Gastroesophageal sphincter (tissue), 4 donors: ENCODE measurements at regions not wholly inside any gene's neighbourhood (a gene's known extent, or its start where the extent isn't known, plus 50 kb on each side); places are given as distances from the start of the nearest gene placed in this dataset.

Experiments
- ATAC-seq: fragments of 150-250 bp; one replicate; pipeline ENCODE4 v1.9.1; 2016; ENCODE audit warnings: mild to moderate bottlenecking, moderate library complexity
- H3K27ac ChIP-seq, 4 donors: fragments of 200-600 bp; sonication (generic) in 3 of 4; 1 replicate in 3 of 4; 2 replicates in 1 of 4; pipeline ENCODE4 v1.5.1; 2016 to 2019
- H3K27me3 ChIP-seq: fragments of 200-600 bp; sonication (generic); one replicate; pipeline ENCODE4 v1.5.1; 2019
- H3K36me3 ChIP-seq, 2 donors: fragments of 200-600 bp; sonication (generic); one replicate each; pipeline ENCODE4 v1.5.1; 2019; ENCODE audit warnings: control low read depth in 1 of 2
- H3K4me1 ChIP-seq, 3 donors: fragments of 200-600 bp; sonication (generic); 1 replicate in 2 of 3; 2 replicates in 1 of 3; pipeline ENCODE4 v1.5.1; 2016 to 2019; ENCODE audit warnings: control low read depth in 2 of 3
- H3K4me3 ChIP-seq, 2 donors: fragments of 200-600 bp; sonication (generic); one replicate each; pipeline ENCODE4 v1.5.1; 2019; ENCODE audit warnings: mild to moderate bottlenecking in 1 of 2, moderate library complexity in 1 of 2
- H3K9me3 ChIP-seq, 3 donors: fragments of 200-600 bp; sonication (generic); one replicate each; pipeline ENCODE4 v1.5.1; 2017 to 2019; ENCODE audit warnings: control low read depth in 2 of 3
- CTCF ChIP-seq, 4 experiments: fragments of 200-600 bp in 2 of 4; fragments of 450-650 bp in 2 of 4; sonication (generic) in 1 of 4; IDR thresholded peaks; one replicate each; pipeline ENCODE4 v1.5.1; 2017 to 2019; ENCODE audit warnings: antibody characterized with exemption in 4 of 4, mild to moderate bottlenecking in 2 of 4, moderate library complexity in 2 of 4
- EP300 ChIP-seq: sonication (generic); formaldehyde crosslinking; IDR thresholded peaks from one replicate; pipeline ENCODE4 v1.6.1; 2017; ENCODE audit warnings: antibody characterized with exemption, mild to moderate bottlenecking
- POLR2A ChIP-seq, 2 donors: fragments of 450-650 bp; IDR thresholded peaks; one replicate each; pipeline ENCODE4 v1.6.1; 2017; ENCODE audit warnings: antibody characterized with exemption in 2 of 2, mild to moderate bottlenecking in 2 of 2, moderate library complexity in 1 of 2
- POLR2AphosphoS5 ChIP-seq: sonication (generic); formaldehyde crosslinking; IDR thresholded peaks from one replicate; pipeline ENCODE4 v1.6.1; 2017; ENCODE audit warnings: antibody characterized with exemption
- WGBS, 2 donors: methylation state at CpG; one replicate each; pipeline ENCODE4 v1.1.5; 2018; ENCODE audit warnings: low coverage in 1 of 2; 5-methylcytosine and 5-hydroxymethylcytosine counted together

- Histone ChIP-seq H3K27ac (no peak overlapping the region), H3K9me3 (no peaks in the 10 kb centered on the region), H3K4me3 (no peak overlapping the region), H3K27me3 (no peaks in the 10 kb centered on the region), H3K4me1 (peaks cover 0 to 15% (median 0%) of the 10 kb centered on the region in 3 donors), H3K36me3 (no peaks in the 10 kb centered on the region)
- WGBS, 2 donors: 100% methylated on average over 1 of the region's 1 CpG
- ATAC-seq: no peak
- TF ChIP-seq CTCF (IDR thresholded peaks at IDR 0.05) (no peak), EP300 (no peak), POLR2AphosphoS5 (no peak), POLR2A (IDR thresholded peaks at IDR 0.05) (no peak)
Observed at GRCh38 chr12:127148318-127148717, 1118.7 kb upstream of the TMEM132C start.

GRCh38 chr12:127149226-127149964 is 1117.6 kb upstream of the TMEM132C start:
- Histone ChIP-seq H3K27ac (no peak overlapping the region), H3K27me3 (no peaks in the 10 kb centered on the region), H3K4me3 (no peak overlapping the region), H3K4me1 (peaks cover 0 to 15% (median 0%) of the 10 kb centered on the region in 3 donors), H3K36me3 (no peaks in the 10 kb centered on the region), H3K9me3 (no peaks in the 10 kb centered on the region)
- 33 to 56% methylated on average over 1 to 2 of the region's 2 CpGs for WGBS, 2 donors
- no peak for TF ChIP-seq EP300
- no peak for TF ChIP-seq POLR2A (IDR thresholded peaks at IDR 0.05)
- TF ChIP-seq CTCF (IDR thresholded peaks at IDR 0.05): no peak
- TF ChIP-seq POLR2AphosphoS5: no peak
- ATAC-seq: no peak

- WGBS, 2 donors: 36 to 56% methylated on average over 3 of the region's 3 CpGs
- Histone ChIP-seq H3K36me3 (no peaks in the 10 kb centered on the region), H3K4me1 (peaks cover 0 to 15% (median 0%) of the 10 kb centered on the region in 3 donors), H3K9me3 (no peaks in the 10 kb centered on the region), H3K4me3 (no peak overlapping the region), H3K27me3 (no peaks in the 10 kb centered on the region), H3K27ac (no peak overlapping the region)
- no peak for ATAC-seq
- no peak for TF ChIP-seq POLR2AphosphoS5
- no peak for TF ChIP-seq POLR2A (IDR thresholded peaks at IDR 0.05)
- TF ChIP-seq CTCF (IDR thresholded peaks at IDR 0.05): no peak
- no peak for TF ChIP-seq EP300
Observed at GRCh38 chr12:127150028-127150427, 1116.9 kb upstream of the TMEM132C start.

GRCh38 chr12:127150479-127150878 is 1116.5 kb upstream of the TMEM132C start:
- Histone ChIP-seq H3K9me3 (no peaks in the 10 kb centered on the region), H3K27ac (no peak overlapping the region), H3K36me3 (no peaks in the 10 kb centered on the region), H3K27me3 (no peaks in the 10 kb centered on the region), H3K4me3 (no peak overlapping the region), H3K4me1 (peaks cover 0 to 13% (median 0%) of the 10 kb centered on the region in 3 donors)
- 78 to 80% methylated on average over 4 of the region's 4 CpGs for WGBS, 2 donors
- TF ChIP-seq CTCF (IDR thresholded peaks at IDR 0.05): no peak
- no peak for TF ChIP-seq POLR2A (IDR thresholded peaks at IDR 0.05)
- TF ChIP-seq EP300: no peak
- no peak for TF ChIP-seq POLR2AphosphoS5
- ATAC-seq: no peak

GRCh38 chr12:127150956-127151355 is 1116.0 kb upstream of the TMEM132C start:
- Histone ChIP-seq H3K27ac (no peak overlapping the region), H3K9me3 (no peaks in the 10 kb centered on the region), H3K36me3 (no peaks in the 10 kb centered on the region), H3K4me1 (peaks cover 0 to 9% (median 0%) of the 10 kb centered on the region in 3 donors), H3K4me3 (no peak overlapping the region), H3K27me3 (no peaks in the 10 kb centered on the region)
- WGBS, 2 donors: 87 to 94% methylated on average over 4 of the region's 4 CpGs
- ATAC-seq: no peak
- TF ChIP-seq POLR2AphosphoS5: no peak
